Testis (tissue), 2 donors: ENCODE measurements at regions not wholly inside any gene's neighbourhood (a gene's known extent, or its start where the extent isn't known, plus 50 kb on each side); places are given as distances from the start of the nearest gene placed in this dataset.
"Not testable (repeated sequence)": the region's sequence is repeated elsewhere in the genome, so short reads cannot be mapped to it uniquely, and the experiment has no call there.

Experiments used
- POLR2A ChIP-seq: fragments of 450-650 bp; IDR thresholded peaks from one replicate; pipeline ENCODE4 v1.6.1; 2017; ENCODE audit warnings: antibody characterized with exemption, mild to moderate bottlenecking, moderate library complexity
- TF ChIP-seq, protein P1 (sequence below), 3 experiments: fragments of 450-650 bp in 2 of 3; fragments of 200-600 bp in 1 of 3; sonication (generic) in 1 of 3; IDR thresholded peaks; one replicate each; pipeline ENCODE4 v1.5.1; 2016 to 2019; ENCODE audit warnings: antibody characterized with exemption in 3 of 3, mild to moderate bottlenecking in 2 of 3, moderate library complexity in 1 of 3

DNA sequence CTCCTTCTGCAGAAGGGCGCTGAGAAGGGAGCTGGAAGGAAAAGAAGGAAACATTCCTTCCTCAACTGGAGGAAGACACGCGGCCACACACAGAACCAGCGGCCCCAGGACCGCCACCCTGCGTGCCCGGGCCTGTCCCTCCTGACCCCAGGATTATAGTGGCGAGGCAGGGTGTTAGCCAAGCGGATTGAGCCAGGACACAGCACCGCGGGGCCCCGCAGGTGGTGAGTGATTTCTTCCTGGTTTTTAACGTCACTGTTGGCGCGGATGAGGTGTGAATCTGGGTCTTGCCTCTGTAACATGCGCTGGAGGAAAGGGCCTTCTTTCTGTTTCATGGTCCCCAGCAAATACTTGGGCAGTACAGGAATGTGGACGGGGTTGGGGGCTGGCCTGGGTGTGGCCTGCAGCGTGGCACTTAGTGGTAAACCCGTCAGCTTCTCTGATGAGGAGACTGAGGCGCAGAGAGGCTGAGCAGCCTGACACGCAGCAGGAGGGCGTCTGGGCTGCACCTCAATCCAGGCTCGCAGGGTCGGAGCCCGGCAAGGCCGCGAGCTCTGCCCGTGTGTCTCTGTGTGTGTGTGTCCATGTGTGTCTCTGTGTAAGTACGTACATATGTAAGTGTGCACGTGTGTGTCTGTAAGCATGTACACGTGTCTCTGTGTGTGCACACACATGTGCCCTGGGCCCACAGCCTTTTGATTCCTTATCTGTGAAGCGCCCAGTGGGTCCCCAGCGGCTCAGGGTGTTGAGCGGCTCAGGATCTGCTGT, 158.4 kb upstream of the ZNF469 start:
- TF ChIP-seq, protein P1, sequence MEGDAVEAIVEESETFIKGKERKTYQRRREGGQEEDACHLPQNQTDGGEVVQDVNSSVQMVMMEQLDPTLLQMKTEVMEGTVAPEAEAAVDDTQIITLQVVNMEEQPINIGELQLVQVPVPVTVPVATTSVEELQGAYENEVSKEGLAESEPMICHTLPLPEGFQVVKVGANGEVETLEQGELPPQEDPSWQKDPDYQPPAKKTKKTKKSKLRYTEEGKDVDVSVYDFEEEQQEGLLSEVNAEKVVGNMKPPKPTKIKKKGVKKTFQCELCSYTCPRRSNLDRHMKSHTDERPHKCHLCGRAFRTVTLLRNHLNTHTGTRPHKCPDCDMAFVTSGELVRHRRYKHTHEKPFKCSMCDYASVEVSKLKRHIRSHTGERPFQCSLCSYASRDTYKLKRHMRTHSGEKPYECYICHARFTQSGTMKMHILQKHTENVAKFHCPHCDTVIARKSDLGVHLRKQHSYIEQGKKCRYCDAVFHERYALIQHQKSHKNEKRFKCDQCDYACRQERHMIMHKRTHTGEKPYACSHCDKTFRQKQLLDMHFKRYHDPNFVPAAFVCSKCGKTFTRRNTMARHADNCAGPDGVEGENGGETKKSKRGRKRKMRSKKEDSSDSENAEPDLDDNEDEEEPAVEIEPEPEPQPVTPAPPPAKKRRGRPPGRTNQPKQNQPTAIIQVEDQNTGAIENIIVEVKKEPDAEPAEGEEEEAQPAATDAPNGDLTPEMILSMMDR (IDR thresholded peaks at IDR 0.05), result not testable (repeated sequence)
- not testable (repeated sequence) for TF ChIP-seq POLR2A
